OCI-LY7 (cell line): ENCODE measurements at regions not wholly inside any gene's neighbourhood (a gene's known extent, or its start where the extent isn't known, plus 50 kb on each side); places are given as distances from the start of the nearest gene placed in this dataset.

ENCODE experiments used
- EZH2phosphoT487 ChIP-seq: fragments of 200-600 bp; sonication (generic); IDR thresholded peaks from 2 replicates; pipeline ENCODE4 v1.6.1; 2018; ENCODE audit warnings: low read depth, borderline replicate concordance, mild to moderate bottlenecking, mixed run types, antibody characterized with exemption, low read length, moderate library complexity, mixed read lengths
- TF ChIP-seq, protein P1 (sequence below): fragments of 200-600 bp; sonication (generic); conservative IDR thresholded peaks from 2 replicates; pipeline ENCODE4 v1.5.1; 2014; ENCODE audit warnings: mild to moderate bottlenecking, antibody characterized with exemption, low read length, moderate library complexity, mixed read lengths

DNA sequence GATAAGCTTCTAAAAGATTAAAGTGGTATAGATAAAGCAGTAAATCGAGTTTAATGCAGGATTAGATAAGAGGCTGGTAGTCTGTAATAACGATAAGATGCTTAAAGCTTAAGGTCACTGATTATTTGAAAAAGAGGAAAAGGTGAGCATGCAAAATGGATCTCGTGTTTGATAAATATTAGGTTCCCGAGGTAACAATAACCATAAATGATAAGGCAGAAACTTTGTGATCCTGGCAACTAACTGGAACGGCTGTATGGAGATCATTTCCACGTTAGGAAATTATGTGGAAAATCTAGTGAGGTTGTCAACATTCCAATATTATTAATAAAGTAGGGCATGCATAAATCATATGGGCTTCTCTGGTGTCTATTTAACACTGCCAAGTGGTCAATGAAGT is 255.5 kb downstream of the EFCAB11 start:
- TF ChIP-seq, protein P1, sequence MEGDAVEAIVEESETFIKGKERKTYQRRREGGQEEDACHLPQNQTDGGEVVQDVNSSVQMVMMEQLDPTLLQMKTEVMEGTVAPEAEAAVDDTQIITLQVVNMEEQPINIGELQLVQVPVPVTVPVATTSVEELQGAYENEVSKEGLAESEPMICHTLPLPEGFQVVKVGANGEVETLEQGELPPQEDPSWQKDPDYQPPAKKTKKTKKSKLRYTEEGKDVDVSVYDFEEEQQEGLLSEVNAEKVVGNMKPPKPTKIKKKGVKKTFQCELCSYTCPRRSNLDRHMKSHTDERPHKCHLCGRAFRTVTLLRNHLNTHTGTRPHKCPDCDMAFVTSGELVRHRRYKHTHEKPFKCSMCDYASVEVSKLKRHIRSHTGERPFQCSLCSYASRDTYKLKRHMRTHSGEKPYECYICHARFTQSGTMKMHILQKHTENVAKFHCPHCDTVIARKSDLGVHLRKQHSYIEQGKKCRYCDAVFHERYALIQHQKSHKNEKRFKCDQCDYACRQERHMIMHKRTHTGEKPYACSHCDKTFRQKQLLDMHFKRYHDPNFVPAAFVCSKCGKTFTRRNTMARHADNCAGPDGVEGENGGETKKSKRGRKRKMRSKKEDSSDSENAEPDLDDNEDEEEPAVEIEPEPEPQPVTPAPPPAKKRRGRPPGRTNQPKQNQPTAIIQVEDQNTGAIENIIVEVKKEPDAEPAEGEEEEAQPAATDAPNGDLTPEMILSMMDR, result no peak
- no peak for TF ChIP-seq EZH2phosphoT487
